IMR-90 (cell line): ENCODE measurements at regions not wholly inside any gene's neighbourhood (a gene's known extent, or its start where the extent isn't known, plus 50 kb on each side); places are given as distances from the start of the nearest gene placed in this dataset.

Experiments
- BHLHE40 ChIP-seq: fragments of 150-350 bp; IDR thresholded peaks from 2 replicates; pipeline ENCODE4 v1.6.1; 2016; ENCODE audit warnings: mild to moderate bottlenecking, low read depth, low read length
- CEBPB ChIP-seq: IDR thresholded peaks from 2 replicates; pipeline ENCODE4 v1.6.1; 2012; ENCODE audit warnings: low read depth, low read length, improper control_type of control experiment
- CHD1 ChIP-seq: IDR thresholded peaks from 2 replicates; pipeline ENCODE4 v1.6.1; 2012; ENCODE audit warnings: low read depth, low read length, improper control_type of control experiment
- MAZ ChIP-seq: IDR thresholded peaks from 2 replicates; pipeline ENCODE4 v1.6.1; 2012; ENCODE audit warnings: low read depth, mild to moderate bottlenecking, low read length, improper control_type of control experiment, moderate library complexity, borderline replicate concordance
- POLR2A ChIP-seq: IDR thresholded peaks from 2 replicates; pipeline ENCODE4 v1.6.1; 2012; ENCODE audit warnings: mild to moderate bottlenecking, low read depth, low read length
- SMC3 ChIP-seq: fragments of 150-350 bp; IDR thresholded peaks from 2 replicates; pipeline ENCODE4 v1.6.1; 2016; ENCODE audit warnings: low read depth, mild to moderate bottlenecking, antibody characterized with exemption, low read length, moderate library complexity
- TF ChIP-seq, protein P1 (sequence below): conservative IDR thresholded peaks from 2 replicates; pipeline ENCODE4 v1.5.1; 2012; ENCODE audit warnings: mild to moderate bottlenecking, low read depth, low read length, improper control_type of control experiment

DNA sequence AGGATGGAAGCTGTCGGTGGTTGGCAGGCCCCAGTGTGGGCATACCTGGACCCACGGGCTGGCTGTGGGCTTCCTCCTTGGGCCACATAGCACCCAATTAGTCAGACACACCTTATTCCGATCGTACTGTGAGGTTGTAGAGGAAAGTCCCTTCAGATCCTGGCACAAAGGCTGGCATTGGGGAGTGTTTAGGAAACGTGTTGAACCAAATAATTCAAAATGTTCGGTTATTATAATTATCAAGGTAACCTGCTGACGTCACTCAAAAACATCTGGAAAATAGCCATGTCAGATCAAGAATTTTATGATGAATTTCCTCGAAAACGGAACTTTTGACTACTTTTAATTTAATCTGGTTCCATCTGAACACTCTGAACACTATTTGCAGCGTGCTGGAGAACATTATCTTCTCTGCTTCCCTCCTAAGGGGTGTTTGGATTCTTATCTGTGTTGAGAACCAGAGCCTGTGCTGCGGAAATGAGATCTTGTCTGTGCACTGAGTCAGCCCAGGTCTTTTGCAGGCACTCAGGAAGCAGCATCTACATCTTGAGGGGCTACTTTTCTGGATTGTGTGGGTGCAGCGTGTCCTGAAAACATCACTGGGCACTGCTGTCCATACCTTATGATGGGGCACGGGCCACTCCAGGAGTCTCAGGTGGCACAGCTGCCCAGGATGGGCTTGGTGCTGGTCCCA is 100.3 kb downstream of the SLC25A47 start:
- TF ChIP-seq BHLHE40 (no peak), MAZ (no peak), SMC3 (no peak), POLR2A (no peak), CEBPB (no peak), CHD1 (no peak)
- TF ChIP-seq, protein P1, sequence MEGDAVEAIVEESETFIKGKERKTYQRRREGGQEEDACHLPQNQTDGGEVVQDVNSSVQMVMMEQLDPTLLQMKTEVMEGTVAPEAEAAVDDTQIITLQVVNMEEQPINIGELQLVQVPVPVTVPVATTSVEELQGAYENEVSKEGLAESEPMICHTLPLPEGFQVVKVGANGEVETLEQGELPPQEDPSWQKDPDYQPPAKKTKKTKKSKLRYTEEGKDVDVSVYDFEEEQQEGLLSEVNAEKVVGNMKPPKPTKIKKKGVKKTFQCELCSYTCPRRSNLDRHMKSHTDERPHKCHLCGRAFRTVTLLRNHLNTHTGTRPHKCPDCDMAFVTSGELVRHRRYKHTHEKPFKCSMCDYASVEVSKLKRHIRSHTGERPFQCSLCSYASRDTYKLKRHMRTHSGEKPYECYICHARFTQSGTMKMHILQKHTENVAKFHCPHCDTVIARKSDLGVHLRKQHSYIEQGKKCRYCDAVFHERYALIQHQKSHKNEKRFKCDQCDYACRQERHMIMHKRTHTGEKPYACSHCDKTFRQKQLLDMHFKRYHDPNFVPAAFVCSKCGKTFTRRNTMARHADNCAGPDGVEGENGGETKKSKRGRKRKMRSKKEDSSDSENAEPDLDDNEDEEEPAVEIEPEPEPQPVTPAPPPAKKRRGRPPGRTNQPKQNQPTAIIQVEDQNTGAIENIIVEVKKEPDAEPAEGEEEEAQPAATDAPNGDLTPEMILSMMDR: no peak
